Adipocyte (in vitro differentiated cells): ENCODE measurements at regions not wholly inside any gene's neighbourhood (a gene's known extent, or its start where the extent isn't known, plus 50 kb on each side); places are given as distances from the start of the nearest gene placed in this dataset.

Source experiments
- DNase-seq: peaks from one replicate; pipeline ENCODE4 v3.0.0-alpha.2; 2015; ENCODE audit warnings: low read depth
- H3K27me3 ChIP-seq: replicated peaks from 2 replicates; pipeline ENCODE4 v1.7.0; 2013; ENCODE audit warnings: mild to moderate bottlenecking, low read length, moderate library complexity; ENCODE audit not compliant: control insufficient read depth, insufficient read depth
- H3K36me3 ChIP-seq: 2 replicates; pipeline ENCODE4 v1.7.0; 2013; ENCODE audit warnings: low read length, mild to moderate bottlenecking, moderate library complexity; ENCODE audit not compliant: control insufficient read depth, insufficient read depth, severe bottlenecking
- H3K4me1 ChIP-seq: 2 replicates; pipeline ENCODE4 v1.7.0; 2013; ENCODE audit warnings: mild to moderate bottlenecking, low read length, moderate library complexity; ENCODE audit not compliant: control insufficient read depth, insufficient read depth
- H3K4me3 ChIP-seq: 2 replicates; pipeline ENCODE4 v1.7.0; 2013; ENCODE audit warnings: mild to moderate bottlenecking, low read length, moderate library complexity
- H3K9ac ChIP-seq: 2 replicates; pipeline ENCODE4 v1.7.0; 2013; ENCODE audit warnings: mild to moderate bottlenecking, low read length, moderate library complexity
- H3K9me3 ChIP-seq: 2 replicates; pipeline ENCODE4 v1.7.0; 2013; ENCODE audit warnings: mild to moderate bottlenecking, low read length, moderate library complexity; ENCODE audit not compliant: control insufficient read depth

GRCh38 chr1:162964901-162965300 lies 103.9 kb upstream of the CCDC190 start:
- no peaks in the 10 kb centered on the region for H3K27me3 ChIP-seq
- DNase-seq = no peak
- H3K4me1 ChIP-seq = no peaks in the 10 kb centered on the region
- H3K9ac ChIP-seq = no peak overlapping the region
- H3K9me3 ChIP-seq = peaks cover 11% of the 10 kb centered on the region
- H3K4me3 ChIP-seq = no peak overlapping the region
- no peaks in the 10 kb centered on the region for H3K36me3 ChIP-seq

GRCh38 chr1:162956922-162957321 lies 95.9 kb upstream of the CCDC190 start:
- H3K4me1 ChIP-seq = peaks cover 6% of the 10 kb centered on the region
- DNase-seq = peak; percentile 24
- H3K4me3 ChIP-seq = no peak overlapping the region
- H3K36me3 ChIP-seq = no peaks in the 10 kb centered on the region
- no peaks in the 10 kb centered on the region for H3K27me3 ChIP-seq
- no peaks in the 10 kb centered on the region for H3K9me3 ChIP-seq
- no peak overlapping the region for H3K9ac ChIP-seq

GRCh38 chr1:162954824-162955223 lies 93.8 kb upstream of the CCDC190 start:
- Histone ChIP-seq H3K9ac (no peak overlapping the region), H3K4me1 (peaks cover 6% of the 10 kb centered on the region), H3K4me3 (no peak overlapping the region), H3K27me3 (no peaks in the 10 kb centered on the region), H3K9me3 (no peaks in the 10 kb centered on the region), H3K36me3 (no peaks in the 10 kb centered on the region)
- peak; percentile 62 for DNase-seq

- H3K9me3 ChIP-seq = no peaks in the 10 kb centered on the region
- no peaks in the 10 kb centered on the region for H3K27me3 ChIP-seq
- DNase-seq = no peak
- no peaks in the 10 kb centered on the region for H3K36me3 ChIP-seq
- H3K4me3 ChIP-seq = no peak overlapping the region
- no peak overlapping the region for H3K9ac ChIP-seq
- H3K4me1 ChIP-seq = peaks cover 6% of the 10 kb centered on the region
Measured at GRCh38 chr1:162952956-162953355, 92.0 kb upstream of the CCDC190 start.

GRCh38 chr1:162951553-162952315 lies 90.8 kb upstream of the CCDC190 start:
- no peak overlapping the region for H3K9ac ChIP-seq
- no peaks in the 10 kb centered on the region for H3K9me3 ChIP-seq
- no peak for DNase-seq
- peaks cover under 1% of the 10 kb centered on the region for H3K4me1 ChIP-seq
- H3K4me3 ChIP-seq = no peak overlapping the region
- H3K36me3 ChIP-seq = no peaks in the 10 kb centered on the region
- H3K27me3 ChIP-seq = no peaks in the 10 kb centered on the region

GRCh38 chr1:162950187-162950586 lies 89.2 kb upstream of the CCDC190 start:
- no peak for DNase-seq

GRCh38 chr1:162946701-162947100 lies 85.7 kb upstream of the CCDC190 start:
- Histone ChIP-seq H3K4me3 (no peak overlapping the region), H3K4me1 (peaks cover 11% of the 10 kb centered on the region), H3K27me3 (no peaks in the 10 kb centered on the region), H3K9me3 (no peaks in the 10 kb centered on the region), H3K36me3 (no peaks in the 10 kb centered on the region), H3K9ac (no peak overlapping the region)
- no peak for DNase-seq

More at GRCh38 chr1:162950187-162950586, 89.2 kb upstream of the CCDC190 start:
- Histone ChIP-seq H3K27me3 (no peaks in the 10 kb centered on the region), H3K4me3 (no peak overlapping the region), H3K4me1 (no peaks in the 10 kb centered on the region), H3K9ac (no peak overlapping the region), H3K36me3 (no peaks in the 10 kb centered on the region), H3K9me3 (no peaks in the 10 kb centered on the region)

- Histone ChIP-seq H3K4me1 (peaks cover 11% of the 10 kb centered on the region), H3K27me3 (no peaks in the 10 kb centered on the region), H3K9me3 (no peaks in the 10 kb centered on the region), H3K4me3 (no peak overlapping the region), H3K9ac (no peak overlapping the region), H3K36me3 (no peaks in the 10 kb centered on the region)
- DNase-seq = no peak
Measured at GRCh38 chr1:162944974-162945674, 84.1 kb upstream of the CCDC190 start.

GRCh38 chr1:162943622-162944021 lies 82.6 kb upstream of the CCDC190 start:
- Histone ChIP-seq H3K36me3 (no peaks in the 10 kb centered on the region), H3K4me1 (peaks cover 11% of the 10 kb centered on the region), H3K27me3 (no peaks in the 10 kb centered on the region), H3K4me3 (no peak overlapping the region), H3K9me3 (no peaks in the 10 kb centered on the region), H3K9ac (no peak overlapping the region)
- peak; percentile 38 for DNase-seq

- no peak overlapping the region for H3K9ac ChIP-seq
- peak; percentile 73 for DNase-seq
Measured at GRCh38 chr1:162942916-162943559, 82.1 kb upstream of the CCDC190 start.

GRCh38 chr1:162941024-162941423 lies 80.0 kb upstream of the CCDC190 start:
- no peaks in the 10 kb centered on the region for H3K27me3 ChIP-seq
- H3K9ac ChIP-seq = no peak overlapping the region
- H3K36me3 ChIP-seq = no peaks in the 10 kb centered on the region
- peaks cover 11% of the 10 kb centered on the region for H3K4me1 ChIP-seq
- no peak overlapping the region for H3K4me3 ChIP-seq
- no peaks in the 10 kb centered on the region for H3K9me3 ChIP-seq
- no peak for DNase-seq

More at GRCh38 chr1:162942916-162943559, 82.1 kb upstream of the CCDC190 start:
- Histone ChIP-seq H3K36me3 (no peaks in the 10 kb centered on the region), H3K4me1 (peaks cover 11% of the 10 kb centered on the region), H3K27me3 (no peaks in the 10 kb centered on the region), H3K4me3 (no peak overlapping the region), H3K9me3 (no peaks in the 10 kb centered on the region)
